ENCODE measurements at regions not wholly inside any gene's neighbourhood (a gene's known extent, or its start where the extent isn't known, plus 50 kb on each side); places are given as distances from the start of the nearest gene placed in this dataset.

- H3K4me3 ChIP-seq (ENCODE audit: low read length) = no peak overlapping the region
- TF ChIP-seq EZH2phosphoT487 (IDR thresholded peaks at IDR 0.05; ENCODE audit: borderline replicate concordance, low read length) (no peak), CTCF (IDR thresholded peaks at IDR 0.05; ENCODE audit: low read depth, low read length, poor library complexity, severe bottlenecking) (no peak)
These were observed 372.4 kb upstream of the SLC7A11 start for GRCh38 chr4:138614398-138615142.

GRCh38 chr4:138612428-138612827 lies 370.3 kb upstream of the SLC7A11 start:
- Histone ChIP-seq H3K9me2 (replicated peaks; ENCODE audit: control insufficient read depth, low read length) (no peaks in the 10 kb centered on the region), H3K9me3 (ENCODE audit: control insufficient read depth, insufficient read depth, low read length) (no peaks in the 10 kb centered on the region), H3K36me3 (ENCODE audit: control insufficient read depth, low read length) (no peaks in the 10 kb centered on the region), H4K20me1 (ENCODE audit: control insufficient read depth, insufficient read depth, low read depth, low read length) (no peaks in the 10 kb centered on the region), H3K27me3 (ENCODE audit: control insufficient read depth, low read length) (no peaks in the 10 kb centered on the region), H3F3A (ENCODE audit: control insufficient read depth, insufficient read depth) (no peaks in the 10 kb centered on the region), H3K79me2 (ENCODE audit: control insufficient read depth, low read length) (no peaks in the 10 kb centered on the region), H3K27ac (ENCODE audit: low read depth, low read length) (no peak overlapping the region), H3K4me3 (ENCODE audit: low read length) (no peak overlapping the region), H3K4me1 (ENCODE audit: control insufficient read depth, low read length) (no peaks in the 10 kb centered on the region), H3K4me2 (ENCODE audit: low read length) (no peak overlapping the region)
- TF ChIP-seq EZH2phosphoT487 (IDR thresholded peaks at IDR 0.05; ENCODE audit: borderline replicate concordance, low read length) = no peak
- no peak for TF ChIP-seq CTCF (IDR thresholded peaks at IDR 0.05; ENCODE audit: low read depth, low read length, poor library complexity, severe bottlenecking)

More at GRCh38 chr4:138614398-138615142, 372.4 kb upstream of the SLC7A11 start:
- Histone ChIP-seq H3K27me3 (ENCODE audit: control insufficient read depth, low read length) (no peaks in the 10 kb centered on the region), H3K4me2 (ENCODE audit: low read length) (no peak overlapping the region), H3K36me3 (ENCODE audit: control insufficient read depth, low read length) (no peaks in the 10 kb centered on the region), H3K4me1 (ENCODE audit: control insufficient read depth, low read length) (no peaks in the 10 kb centered on the region), H3K27ac (ENCODE audit: low read depth, low read length) (no peak overlapping the region), H3F3A (ENCODE audit: control insufficient read depth, insufficient read depth) (no peaks in the 10 kb centered on the region), H3K9me3 (ENCODE audit: control insufficient read depth, insufficient read depth, low read length) (no peaks in the 10 kb centered on the region), H3K9me2 (replicated peaks; ENCODE audit: control insufficient read depth, low read length) (no peaks in the 10 kb centered on the region), H4K20me1 (ENCODE audit: control insufficient read depth, insufficient read depth, low read depth, low read length) (no peaks in the 10 kb centered on the region), H3K79me2 (ENCODE audit: control insufficient read depth, low read length) (no peaks in the 10 kb centered on the region)

DNA sequence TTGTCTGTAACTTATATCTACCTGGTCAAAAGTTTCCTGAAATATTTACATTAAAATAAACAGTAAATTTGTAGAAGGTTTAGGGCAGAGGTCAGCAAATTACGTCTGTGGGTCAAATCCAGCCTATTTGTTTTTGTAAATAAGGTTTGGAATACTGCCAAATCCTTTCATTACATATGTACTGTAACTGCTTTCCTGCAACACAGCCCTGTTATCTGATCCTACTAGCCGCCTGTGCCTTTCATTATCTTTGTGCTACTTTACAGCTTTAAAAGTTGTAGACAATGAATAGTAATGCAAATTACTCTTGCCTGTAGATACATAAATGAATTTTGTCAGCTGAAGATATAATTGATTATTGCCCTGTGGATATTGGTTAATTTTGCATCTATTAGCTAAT lies 369.6 kb upstream of the SLC7A11 start:
- Histone ChIP-seq H3K27me3 (ENCODE audit: control insufficient read depth, low read length) (no peaks in the 10 kb centered on the region), H3F3A (ENCODE audit: control insufficient read depth, insufficient read depth) (no peaks in the 10 kb centered on the region), H3K36me3 (ENCODE audit: control insufficient read depth, low read length) (no peaks in the 10 kb centered on the region), H4K20me1 (ENCODE audit: control insufficient read depth, insufficient read depth, low read depth, low read length) (no peaks in the 10 kb centered on the region), H3K9me2 (replicated peaks; ENCODE audit: control insufficient read depth, low read length) (no peaks in the 10 kb centered on the region), H3K4me2 (ENCODE audit: low read length) (no peak overlapping the region), H3K4me3 (ENCODE audit: low read length) (no peak overlapping the region), H3K4me1 (ENCODE audit: control insufficient read depth, low read length) (no peaks in the 10 kb centered on the region), H3K79me2 (ENCODE audit: control insufficient read depth, low read length) (no peaks in the 10 kb centered on the region), H3K27ac (ENCODE audit: low read depth, low read length) (no peak overlapping the region), H3K9me3 (ENCODE audit: control insufficient read depth, insufficient read depth, low read length) (no peaks in the 10 kb centered on the region)
- TF ChIP-seq EZH2phosphoT487 (IDR thresholded peaks at IDR 0.05; ENCODE audit: borderline replicate concordance, low read length) = no peak
- no peak for TF ChIP-seq CTCF (IDR thresholded peaks at IDR 0.05; ENCODE audit: low read depth, low read length, poor library complexity, severe bottlenecking)

All from DOHH2 (cell line).